ENCODE measurements at regions not wholly inside any gene's neighbourhood (a gene's known extent, or its start where the extent isn't known, plus 50 kb on each side); places are given as distances from the start of the nearest gene placed in this dataset.
"Not testable (repeated sequence)": the region's sequence is repeated elsewhere in the genome, so short reads cannot be mapped to it uniquely, and the experiment has no call there.

DNA sequence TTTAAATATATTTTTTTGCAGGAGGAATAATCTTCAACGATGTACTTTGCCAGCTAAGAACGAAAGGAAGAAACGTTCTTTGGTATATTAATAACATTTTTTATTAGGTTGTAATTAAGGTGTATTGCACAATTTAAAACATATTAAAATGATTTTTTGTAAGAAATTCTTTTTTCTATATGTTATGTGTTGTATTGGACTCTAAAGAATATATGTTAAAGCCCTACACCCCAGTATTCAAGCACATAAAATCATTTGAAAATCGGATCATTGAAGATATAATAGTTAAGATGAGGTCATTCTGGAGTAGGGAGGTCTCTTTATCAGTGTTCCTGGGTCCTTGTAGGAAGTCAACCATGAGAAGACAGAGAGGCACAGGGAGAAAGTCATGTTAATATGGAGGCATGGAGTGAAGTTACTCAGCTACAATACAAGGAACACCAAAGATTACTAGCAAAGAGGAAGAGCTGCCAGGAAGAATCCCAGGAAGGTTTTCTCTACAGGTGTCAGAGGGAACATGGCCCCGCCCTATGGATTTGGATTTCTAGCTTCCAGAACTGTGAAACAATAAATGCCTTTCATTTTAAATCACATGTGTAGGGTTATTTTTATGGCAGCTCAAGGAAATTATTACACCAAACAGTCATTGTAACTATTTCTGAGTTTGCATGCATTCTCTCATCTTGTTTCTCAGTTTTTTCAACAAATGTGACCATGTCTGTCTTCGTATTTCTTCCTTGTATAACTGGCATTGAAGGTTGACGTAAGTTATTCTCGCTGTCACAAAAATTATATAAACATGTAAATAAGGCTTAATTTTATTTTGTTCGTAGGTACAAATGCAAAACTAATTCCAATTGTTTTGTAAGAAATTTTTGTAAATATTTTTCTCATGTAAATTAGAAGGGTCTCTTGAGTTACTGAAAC is 75.4 kb upstream of the VPREB1 start:
- DNase-seq = no peak

DNA sequence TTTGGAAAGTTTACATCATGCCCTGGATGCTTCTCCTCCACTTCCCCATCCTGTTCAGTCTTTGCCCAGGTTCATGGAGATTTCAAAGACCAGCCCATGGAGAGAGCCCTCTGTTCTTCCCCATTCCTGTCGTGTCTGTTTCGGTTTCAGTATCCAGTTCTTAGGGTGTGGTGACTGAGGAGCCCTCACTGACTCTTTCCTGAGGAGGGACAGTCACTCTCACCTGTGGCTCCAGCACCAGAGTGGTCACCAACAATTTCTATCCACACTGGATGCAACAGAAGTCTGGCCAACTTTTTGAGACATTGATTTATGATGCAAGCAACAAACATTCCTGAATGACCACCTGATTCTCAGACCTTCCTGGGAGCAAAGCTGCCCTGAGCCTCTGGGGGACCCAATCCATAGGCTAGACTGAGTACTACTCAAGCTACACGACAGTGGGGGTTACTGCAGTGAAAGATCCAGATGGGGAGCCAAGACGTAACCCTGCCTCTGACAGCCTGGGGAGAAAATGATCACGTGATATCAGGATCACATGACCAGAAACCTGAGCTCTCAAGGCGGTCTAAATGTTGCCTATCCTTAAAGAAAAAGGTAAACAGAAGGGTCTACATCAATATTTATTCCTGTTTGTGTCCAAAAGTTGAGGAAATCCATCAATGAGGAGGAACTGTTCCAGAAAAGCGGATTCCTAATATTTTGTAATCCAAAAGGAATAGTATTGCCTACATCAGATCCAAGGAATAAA is 76.2 kb upstream of the VPREB1 start:
- peak; percentile 54 for DNase-seq

- no peak for DNase-seq
Observed at GRCh38 chr22:22167791-22168189, 76.8 kb upstream of the VPREB1 start.

DNA sequence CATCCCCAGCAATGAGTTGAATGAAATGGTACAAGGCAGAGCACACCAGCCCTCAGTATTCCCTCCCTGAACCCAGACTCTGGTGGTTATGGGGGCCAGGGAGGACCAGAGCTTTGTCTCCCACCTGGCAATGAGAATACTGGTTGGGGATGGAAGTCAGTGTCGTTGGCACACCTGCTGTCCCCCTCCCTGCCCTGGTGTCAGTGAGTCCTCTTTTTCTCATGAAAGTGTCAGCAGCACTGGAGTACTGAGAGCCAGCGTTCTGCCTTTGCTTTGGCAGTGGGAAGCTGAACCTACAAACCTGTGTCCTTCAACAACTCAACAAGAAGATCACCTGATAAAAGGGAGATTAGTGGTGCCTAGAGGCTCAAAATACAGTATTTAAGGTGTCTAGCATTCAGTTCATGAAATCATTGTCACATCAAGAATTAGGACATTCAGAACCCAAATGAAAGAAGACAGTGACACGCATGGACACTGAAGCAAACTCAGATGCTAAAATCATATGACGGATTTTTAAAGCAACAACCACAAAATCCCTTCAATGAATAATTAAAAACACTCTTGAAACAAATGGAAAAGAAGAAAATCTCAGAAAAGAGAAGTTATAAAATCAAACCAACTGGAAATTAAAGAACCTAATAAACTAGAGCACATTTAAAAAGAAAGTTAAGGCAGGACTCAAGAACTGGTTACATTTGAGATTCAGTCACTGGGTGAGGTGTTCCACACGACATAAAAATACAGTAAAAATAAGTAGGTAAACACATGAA is 77.5 kb upstream of the VPREB1 start:
- no peak for DNase-seq

GRCh38 chr22:22165936-22166710 is 78.5 kb upstream of the VPREB1 start:
- no peak for DNase-seq

DNA sequence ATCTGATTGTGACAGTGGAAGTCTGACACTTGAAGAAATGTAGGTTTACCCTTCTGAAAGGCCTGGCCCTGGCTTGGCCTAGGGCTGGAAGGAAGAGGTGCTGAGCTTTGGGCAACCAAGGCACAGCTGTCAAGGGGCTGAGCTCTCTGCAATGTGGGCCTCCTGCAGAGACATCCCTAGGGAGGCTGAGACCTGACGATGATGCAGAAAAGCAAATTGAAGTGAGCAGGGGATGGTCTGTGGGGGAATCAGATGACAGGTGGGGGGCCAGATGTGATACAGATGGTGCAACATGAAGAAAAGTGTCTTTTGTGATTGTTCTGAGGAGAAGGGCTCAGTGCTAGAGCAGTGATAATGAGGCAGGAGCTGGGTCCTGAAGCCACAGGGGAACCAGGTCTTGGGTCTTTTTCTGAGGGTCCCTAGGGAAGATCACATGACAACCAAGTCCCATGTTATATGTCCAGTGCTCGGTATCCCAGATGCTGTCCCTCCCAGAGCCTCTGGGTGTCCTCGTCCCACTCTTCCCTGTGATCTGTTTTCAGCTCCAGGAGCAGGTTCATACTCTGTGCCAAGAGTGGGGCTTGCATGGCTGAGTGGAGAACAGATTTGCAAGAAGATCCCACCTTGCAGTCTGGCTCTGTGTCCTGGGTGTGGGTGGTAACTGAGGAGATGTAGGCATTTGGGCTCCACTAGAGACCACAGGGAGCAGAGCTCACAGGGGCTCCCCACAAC is 79.9 kb upstream of the VPREB1 start:
- no peak for DNase-seq

- no peak for DNase-seq
Observed at GRCh38 chr22:22161924-22162851, 82.4 kb upstream of the VPREB1 start.

- DNase-seq = not testable (repeated sequence)
Observed at GRCh38 chr22:22160768-22161167, 83.8 kb upstream of the VPREB1 start.

GRCh38 chr22:22159384-22159783 is 85.2 kb upstream of the VPREB1 start:
- no peak for DNase-seq

- no peak for DNase-seq
Observed at GRCh38 chr22:22158965-22159364, 85.6 kb upstream of the VPREB1 start.

- no peak for DNase-seq
Observed at GRCh38 chr22:22158207-22158816, 86.3 kb upstream of the VPREB1 start.

DNA sequence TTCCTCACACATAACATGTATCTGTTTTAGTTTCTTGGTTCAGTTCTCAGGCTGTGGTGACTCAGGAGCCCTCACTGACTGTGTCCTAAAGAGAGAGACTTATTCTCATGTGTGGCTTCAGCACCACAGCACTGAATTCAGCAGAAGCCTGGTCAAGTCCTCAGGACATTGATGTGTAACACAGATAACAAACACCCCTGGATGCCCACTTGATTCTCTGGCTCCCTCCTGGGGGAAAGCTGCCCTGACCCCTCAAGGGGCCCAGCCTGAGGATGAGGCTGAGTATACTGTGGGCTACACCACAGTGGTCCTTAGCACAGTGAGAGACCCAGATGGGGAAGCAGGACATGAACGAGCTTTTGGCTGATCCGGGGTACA is 87.2 kb upstream of the VPREB1 start:
- DNase-seq = no peak

DNA sequence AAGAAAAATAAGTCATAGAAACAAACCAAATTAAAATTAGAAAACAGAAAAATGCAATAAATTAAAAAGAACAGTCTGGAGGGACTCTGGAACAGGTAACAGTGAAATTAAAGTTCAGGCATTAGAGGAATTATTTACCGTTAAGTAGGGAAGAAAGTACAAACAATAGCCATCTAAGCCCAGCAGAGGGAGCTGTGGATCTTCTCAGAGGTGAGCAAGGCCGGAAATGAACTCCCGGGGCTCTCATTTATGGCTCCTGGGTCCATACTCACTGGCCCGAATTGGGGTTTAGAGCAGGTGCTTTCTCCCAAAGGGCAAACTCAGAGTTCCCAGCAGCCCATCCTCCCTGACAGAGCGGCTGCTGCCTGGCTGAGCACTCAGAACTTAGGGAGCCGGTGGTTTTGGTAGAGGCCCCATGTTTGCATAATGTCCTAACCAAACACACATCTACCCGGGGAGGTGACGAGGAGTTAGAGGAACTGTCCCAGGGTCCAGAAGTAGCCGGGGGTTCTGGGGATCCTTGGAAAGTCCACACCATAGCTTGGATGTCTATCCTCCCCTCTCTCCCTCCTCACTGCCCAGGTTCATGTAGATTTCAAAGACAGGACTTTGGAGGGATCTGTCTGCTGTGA is 87.8 kb upstream of the VPREB1 start:
- peak; percentile 44 for DNase-seq

DNA sequence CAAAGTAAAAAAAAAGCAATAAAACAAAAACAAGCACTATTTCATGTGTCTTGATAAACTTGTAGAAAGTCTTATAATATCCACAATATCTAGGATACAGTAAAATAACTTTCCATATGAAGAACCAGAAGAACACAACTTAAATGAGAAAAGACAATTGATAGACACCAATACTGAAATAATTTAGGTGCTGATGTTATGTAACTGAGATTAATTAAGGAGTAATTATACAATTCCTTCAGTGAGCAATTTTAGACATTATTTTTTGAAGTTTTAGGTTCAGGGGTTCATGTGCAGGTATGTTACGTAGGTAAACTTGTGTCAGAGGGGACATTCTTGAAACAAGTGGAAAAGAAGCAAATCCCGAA is 88.3 kb upstream of the VPREB1 start:
- no peak for DNase-seq

GRCh38 chr22:22155607-22156006 is 89.0 kb upstream of the VPREB1 start:
- DNase-seq = no peak

DNA sequence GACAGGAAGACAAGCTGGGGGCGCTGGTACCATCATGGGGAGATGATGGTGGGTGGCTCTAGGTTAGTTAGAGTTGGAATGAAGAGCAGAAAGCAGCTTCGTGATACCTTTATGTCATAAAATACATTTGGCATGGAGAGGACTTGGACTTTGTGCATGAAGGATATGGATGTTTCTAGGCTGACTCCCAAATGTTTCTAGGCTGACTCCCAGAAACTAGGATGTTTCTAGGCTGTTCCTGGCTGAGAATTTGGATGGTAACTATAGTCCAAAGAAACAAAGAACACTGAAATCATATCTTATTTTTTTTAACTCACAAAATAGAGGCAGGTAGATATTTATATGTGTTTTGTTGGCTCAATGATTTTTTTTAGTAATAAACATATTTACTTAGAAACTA is 89.4 kb upstream of the VPREB1 start:
- no peak for DNase-seq

DNA sequence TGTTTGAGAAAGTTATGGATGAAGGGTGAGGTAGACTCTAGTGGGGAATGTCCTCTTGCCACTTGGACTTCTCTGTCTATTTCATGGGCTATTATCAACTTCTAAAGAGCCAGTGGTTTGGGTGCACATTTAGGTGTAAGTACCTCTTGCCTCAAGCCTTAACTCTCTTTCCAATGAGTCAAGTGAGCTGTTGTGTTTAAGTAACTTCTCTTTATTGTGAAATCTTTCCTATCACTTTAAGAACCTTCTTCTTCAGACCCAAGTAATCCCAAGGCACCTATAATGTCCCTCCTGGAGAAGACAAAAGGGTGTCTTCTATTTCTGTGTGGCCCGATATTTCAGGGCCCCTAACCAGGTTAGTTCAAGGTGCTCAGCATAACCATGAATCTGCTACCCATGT is 90.5 kb upstream of the VPREB1 start:
- DNase-seq = no peak

DNA sequence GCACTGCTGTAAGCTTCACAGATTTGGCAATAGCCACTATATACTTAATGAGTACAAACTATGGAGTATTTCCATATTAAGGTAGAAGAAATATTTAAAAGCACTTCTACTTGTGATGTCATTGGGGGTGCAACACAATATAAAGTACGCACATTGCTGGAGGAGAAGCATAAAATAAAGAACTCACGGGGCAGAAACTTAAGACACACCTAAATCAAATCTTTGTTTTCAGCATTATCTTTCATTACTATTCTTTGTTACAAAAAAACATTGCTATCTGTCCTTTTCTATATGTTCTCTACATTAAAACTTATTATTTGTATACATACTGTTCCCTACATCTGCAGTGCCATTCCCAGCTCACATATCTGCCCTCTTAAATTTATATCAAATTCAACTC is 93.3 kb upstream of the VPREB1 start:
- DNase-seq = no peak

GRCh38 chr22:22150457-22150856 is 94.1 kb upstream of the VPREB1 start:
- no peak for DNase-seq

- no peak for DNase-seq
Observed at GRCh38 chr22:22148905-22149304, 95.7 kb upstream of the VPREB1 start.

Data from GDM1 (cell line).